CD14-positive monocyte (primary cell): ENCODE measurements at regions not wholly inside any gene's neighbourhood (a gene's known extent, or its start where the extent isn't known, plus 50 kb on each side); places are given as distances from the start of the nearest gene placed in this dataset.

Experiments
- DNase-seq, 3 donors: peaks; one replicate each; pipeline ENCODE4 v3.0.0-alpha.2; 2011 to 2022
- H2AFZ ChIP-seq: 2 replicates; pipeline ENCODE4 v1.6.0; 2012; ENCODE audit warnings: mild to moderate bottlenecking, low read depth, low read length, inconsistent platforms; ENCODE audit not compliant: insufficient read depth, poor library complexity, severe bottlenecking
- H3K27ac ChIP-seq, 2 donors: 1 replicate in 1 of 2; 2 replicates in 1 of 2; pipeline ENCODE4 v1.5.1; 2012 to 2013; ENCODE audit warnings: low read length in 2 of 2, control low read depth in 1 of 2, inconsistent platforms in 1 of 2, low read depth in 1 of 2, mild to moderate bottlenecking in 1 of 2
- H3K27me3 ChIP-seq, 2 donors: one replicate each; pipeline versions ENCODE4 v1.6.0 to v1.6.1; 2011 to 2013; ENCODE audit warnings: low read length in 2 of 2; ENCODE audit not compliant: control insufficient read depth in 2 of 2, insufficient read depth in 2 of 2
- H3K36me3 ChIP-seq, 2 donors: replicated peaks in 1 of 2; 1 replicate in 1 of 2; 2 replicates in 1 of 2; pipeline versions ENCODE4 v1.5.1 to v1.6.1; 2012 to 2013; ENCODE audit warnings: low read length in 2 of 2, control low read depth in 1 of 2, inconsistent platforms in 1 of 2, mild to moderate bottlenecking in 1 of 2; ENCODE audit not compliant: insufficient read depth in 2 of 2, control insufficient read depth in 1 of 2
- H3K4me1 ChIP-seq, 2 donors: 1 replicate in 1 of 2; 2 replicates in 1 of 2; pipeline versions ENCODE4 v1.5.1 to v1.6.1; 2012 to 2013; ENCODE audit warnings: low read length in 2 of 2, control low read depth in 1 of 2, inconsistent platforms in 1 of 2, mild to moderate bottlenecking in 1 of 2, moderate library complexity in 1 of 2; ENCODE audit not compliant: insufficient read depth in 2 of 2, control insufficient read depth in 1 of 2
- H3K4me2 ChIP-seq: replicated peaks from 2 replicates; pipeline ENCODE3; 2012; ENCODE audit warnings: low read length, moderate library complexity, mild to moderate bottlenecking; ENCODE audit not compliant: poor library complexity, severe bottlenecking; ENCODE audit errors: extremely low read depth
- H3K4me3 ChIP-seq, 3 experiments: fragments of 200-600 bp in 1 of 3; sonication (generic) in 1 of 3; replicated peaks in 1 of 3; 1 replicate in 2 of 3; 2 replicates in 1 of 3; pipeline ENCODE4 v1.5.1; 2011 to 2013; ENCODE audit warnings: low read length in 3 of 3, mild to moderate bottlenecking in 3 of 3, control low read depth in 2 of 3, low read depth in 2 of 3, inconsistent platforms in 1 of 3, moderate library complexity in 1 of 3
- H3K79me2 ChIP-seq: 2 replicates; pipeline ENCODE4 v1.6.0; 2012; ENCODE audit warnings: mild to moderate bottlenecking, control low read depth, inconsistent platforms, low read length, moderate library complexity; ENCODE audit not compliant: insufficient read depth
- H3K9ac ChIP-seq: 2 replicates; pipeline ENCODE4 v1.6.0; 2017; ENCODE audit warnings: low read length, mild to moderate bottlenecking; ENCODE audit not compliant: insufficient read depth, poor library complexity, severe bottlenecking
- H3K9me3 ChIP-seq, 2 donors: replicated peaks in 1 of 2; 1 replicate in 1 of 2; 2 replicates in 1 of 2; pipeline versions ENCODE4 v1.5.1 to v1.6.1; 2012 to 2013; ENCODE audit warnings: low read length in 2 of 2, control low read depth in 1 of 2; ENCODE audit not compliant: control insufficient read depth in 1 of 2, insufficient read depth in 1 of 2
- H4K20me1 ChIP-seq: 2 replicates; pipeline ENCODE4 v1.6.0; 2012; ENCODE audit warnings: mild to moderate bottlenecking, low read length, control low read depth, moderate library complexity; ENCODE audit not compliant: insufficient read depth
- H3K27ac Mint-ChIP-seq, 7 donors: one replicate each; pipeline ENCODE4 v1.8.0; 2020; ENCODE audit warnings: mild to moderate bottlenecking in 7 of 7, mixed read lengths in 7 of 7, moderate library complexity in 6 of 7, inconsistent platforms in 2 of 7
- H3K27me3 Mint-ChIP-seq, 3 donors: one replicate each; pipeline ENCODE4 v1.8.0; 2021 to 2022; ENCODE audit warnings: low read depth in 3 of 3, mild to moderate bottlenecking in 3 of 3, mixed read lengths in 3 of 3, moderate library complexity in 3 of 3, inconsistent platforms in 1 of 3
- H3K36me3 Mint-ChIP-seq, 2 donors: one replicate each; pipeline ENCODE4 v1.8.0; 2020; ENCODE audit warnings: mixed read lengths in 2 of 2, inconsistent platforms in 1 of 2, mild to moderate bottlenecking in 1 of 2
- H3K4me1 Mint-ChIP-seq: one replicate; pipeline ENCODE4 v1.8.0; 2020; ENCODE audit warnings: mild to moderate bottlenecking, mixed read lengths
- H3K4me3 Mint-ChIP-seq, 2 donors: one replicate each; pipeline ENCODE4 v1.8.0; 2020; ENCODE audit warnings: mild to moderate bottlenecking in 2 of 2, mixed read lengths in 2 of 2, moderate library complexity in 1 of 2
- H3K9me3 Mint-ChIP-seq, 7 donors: one replicate each; pipeline ENCODE4 v1.8.0; 2020 to 2022; ENCODE audit warnings: mixed read lengths in 7 of 7, mild to moderate bottlenecking in 6 of 7, moderate library complexity in 6 of 7, inconsistent platforms in 2 of 7
- CTCF ChIP-seq: fragments of 200-600 bp; IDR thresholded peaks from one replicate; pipeline ENCODE4 v1.8.0; 2022; ENCODE audit warnings: antibody characterized with exemption, mild to moderate bottlenecking
- WGBS: methylation state at CpG from one replicate; pipeline ENCODE4 v1.1.5; 2013; ENCODE audit warnings: missing lambda C conversion rate; ENCODE audit not compliant: insufficient coverage; 5-methylcytosine and 5-hydroxymethylcytosine counted together
- intact Hi-C, 2 donors: fragments of 100-400 bp; cut with micrococcal nuclease; formaldehyde crosslinking; loops; one replicate each; pipeline versions ENCODE4 v1.15.0 to v1.15.1; 2023

GRCh38 chr6:50924758-50925157, 106.1 kb downstream of the TFAP2B start:
- Mint-ChIP-seq H3K27me3 (no peaks in the 10 kb centered on the region), H3K4me1 (no peaks in the 10 kb centered on the region), H3K9me3 (peaks cover 7 to 13% (median 10%) of the 10 kb centered on the region in 7 donors), H3K27ac (no peak overlapping the region), H3K4me3 (no peak overlapping the region), H3K36me3 (no peaks in the 10 kb centered on the region)
- Histone ChIP-seq H3K27ac (no peak overlapping the region), H4K20me1 (no peaks in the 10 kb centered on the region), H3K4me3 (no peak overlapping the region), H2AFZ (no peak overlapping the region), H3K27me3 (no peaks in the 10 kb centered on the region), H3K4me2 (no peak overlapping the region), H3K79me2 (no peaks in the 10 kb centered on the region), H3K36me3 (no peaks in the 10 kb centered on the region), H3K9ac (no peak overlapping the region), H3K4me1 (no peaks in the 10 kb centered on the region), H3K9me3 (peaks cover 9 to 17% of the 10 kb centered on the region in 2 donors)
- WGBS, result 46% methylated on average over 3 of the region's 3 CpGs
- TF ChIP-seq CTCF, result no peak
- DNase-seq, result no peak
- intact Hi-C loops, result no loop called here

DNA sequence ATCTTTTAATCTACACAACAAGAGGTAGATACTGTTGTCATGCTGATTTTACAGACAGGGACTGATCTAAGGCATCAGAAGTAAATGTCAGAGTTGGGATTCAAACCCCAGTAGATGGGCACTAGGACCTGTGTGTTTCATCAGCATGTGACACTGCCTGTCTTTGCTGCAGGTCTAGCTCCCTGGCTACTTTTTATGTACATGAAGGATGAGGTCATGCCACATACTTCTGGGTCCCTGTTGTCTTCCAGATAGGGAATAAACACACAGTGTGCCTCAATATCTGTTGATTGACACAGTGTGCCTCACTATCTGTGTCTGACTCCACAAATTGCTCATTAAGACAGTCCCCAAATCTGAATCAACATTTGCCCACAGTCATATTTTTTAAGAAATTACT, 106.9 kb downstream of the TFAP2B start:
- Mint-ChIP-seq H3K36me3 (no peaks in the 10 kb centered on the region), H3K9me3 (peaks cover 7 to 13% (median 9%) of the 10 kb centered on the region in 7 donors), H3K27me3 (no peaks in the 10 kb centered on the region), H3K4me3 (no peak overlapping the region), H3K4me1 (no peaks in the 10 kb centered on the region), H3K27ac (no peak overlapping the region)
- Histone ChIP-seq H3K27ac (no peak overlapping the region), H2AFZ (no peak overlapping the region), H3K27me3 (no peaks in the 10 kb centered on the region), H3K79me2 (no peaks in the 10 kb centered on the region), H3K4me3 (no peak overlapping the region), H4K20me1 (no peaks in the 10 kb centered on the region), H3K4me2 (no peak overlapping the region), H3K9me3 (peaks cover 9 to 16% of the 10 kb centered on the region in 2 donors), H3K9ac (no peak overlapping the region), H3K36me3 (no peaks in the 10 kb centered on the region), H3K4me1 (no peaks in the 10 kb centered on the region)
- TF ChIP-seq CTCF, result no peak
- intact Hi-C loops, result no loop called here
- no peak for DNase-seq
